AG04450 (cell line): ENCODE measurements at regions not wholly inside any gene's neighbourhood (a gene's known extent, or its start where the extent isn't known, plus 50 kb on each side); places are given as distances from the start of the nearest gene placed in this dataset.

Experiments
- CTCF ChIA-PET: fragments of 300-600, 350-600 bp; formaldehyde crosslinking; extraction: SDS; loops from one replicate; lab custom pipeline; 2022; ENCODE audit warnings: antibody characterized with exemption, inconsistent platforms; lab: Charles Lee
- POLR2A ChIA-PET: fragments of 350-600 bp; formaldehyde crosslinking; extraction: SDS; loops from one replicate; lab custom pipeline; 2021; ENCODE audit warnings: antibody characterized with exemption, inconsistent platforms; lab: Yijun Ruan, JAX
- DNase-seq: peaks from one replicate; pipeline ENCODE4 v3.0.0-alpha.2; 2011; ENCODE audit warnings: low read depth, low spot score
- H3K27ac ChIP-seq: one replicate; pipeline ENCODE4 v1.5.1; 2012; ENCODE audit warnings: low read depth, low read length, control low read depth
- H3K27me3 ChIP-seq: one replicate; pipeline ENCODE4 v1.6.0; 2012; ENCODE audit warnings: low read length; ENCODE audit not compliant: control insufficient read depth, insufficient read depth
- H3K4me3 ChIP-seq: 2 replicates; pipeline ENCODE4 v1.5.1; 2011; ENCODE audit warnings: mild to moderate bottlenecking, low read depth, low read length, control low read depth
- H3K9me3 ChIP-seq: 2 replicates; pipeline ENCODE4 v1.5.1; 2012; ENCODE audit warnings: low read length; ENCODE audit not compliant: control insufficient read depth, insufficient read depth
- TF ChIP-seq, protein P1 (sequence below): IDR thresholded peaks from 2 replicates; pipeline ENCODE4 v1.5.1; 2011; ENCODE audit warnings: low read depth, low read length, control low read depth, inconsistent platforms

GRCh38 chr9:87813119-87813463, 69.6 kb upstream of the SPATA31E1 start:
- Histone ChIP-seq H3K27ac (no peak overlapping the region), H3K27me3 (no peaks in the 10 kb centered on the region), H3K9me3 (no peaks in the 10 kb centered on the region), H3K4me3 (no peak overlapping the region)
- CTCF ChIA-PET = interaction anchor here (0.6 to 4.4 kb wide), 21 partner anchors 9 to 1398 kb away, joined by 3 to 188 read pairs (median 6); no protein-coding TSS in a partner anchor
- POLR2A ChIA-PET = no interaction called here
- no peak for DNase-seq
- TF ChIP-seq, protein P1, sequence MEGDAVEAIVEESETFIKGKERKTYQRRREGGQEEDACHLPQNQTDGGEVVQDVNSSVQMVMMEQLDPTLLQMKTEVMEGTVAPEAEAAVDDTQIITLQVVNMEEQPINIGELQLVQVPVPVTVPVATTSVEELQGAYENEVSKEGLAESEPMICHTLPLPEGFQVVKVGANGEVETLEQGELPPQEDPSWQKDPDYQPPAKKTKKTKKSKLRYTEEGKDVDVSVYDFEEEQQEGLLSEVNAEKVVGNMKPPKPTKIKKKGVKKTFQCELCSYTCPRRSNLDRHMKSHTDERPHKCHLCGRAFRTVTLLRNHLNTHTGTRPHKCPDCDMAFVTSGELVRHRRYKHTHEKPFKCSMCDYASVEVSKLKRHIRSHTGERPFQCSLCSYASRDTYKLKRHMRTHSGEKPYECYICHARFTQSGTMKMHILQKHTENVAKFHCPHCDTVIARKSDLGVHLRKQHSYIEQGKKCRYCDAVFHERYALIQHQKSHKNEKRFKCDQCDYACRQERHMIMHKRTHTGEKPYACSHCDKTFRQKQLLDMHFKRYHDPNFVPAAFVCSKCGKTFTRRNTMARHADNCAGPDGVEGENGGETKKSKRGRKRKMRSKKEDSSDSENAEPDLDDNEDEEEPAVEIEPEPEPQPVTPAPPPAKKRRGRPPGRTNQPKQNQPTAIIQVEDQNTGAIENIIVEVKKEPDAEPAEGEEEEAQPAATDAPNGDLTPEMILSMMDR = no peak

DNA sequence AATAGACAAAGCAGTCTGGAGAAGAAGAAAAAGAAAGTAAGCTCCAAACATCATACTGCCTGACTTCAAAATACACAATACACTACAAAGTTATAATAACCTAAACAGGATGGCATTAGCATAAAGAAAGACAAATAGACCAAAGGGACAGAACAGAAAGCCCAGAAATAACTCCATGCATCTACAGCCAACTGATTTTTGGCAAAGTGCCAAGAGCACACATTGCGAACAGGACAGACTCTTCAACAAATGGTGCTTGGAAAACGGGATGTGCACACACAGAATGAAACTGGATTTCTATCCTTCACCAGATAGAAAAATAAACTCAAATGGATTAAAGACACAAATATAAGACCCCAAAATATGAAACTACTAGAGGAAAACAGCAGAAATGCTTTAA, 66.6 kb upstream of the SPATA31E1 start:
- H3K9me3 ChIP-seq = no peaks in the 10 kb centered on the region
- TF ChIP-seq, protein P1 = no peak
- no peak overlapping the region for H3K27ac ChIP-seq
- ChIA-PET CTCF (interaction anchor here (0.6 to 3.8 kb wide), 4 partner anchors 23 to 226 kb away, joined by 3 to 21 read pairs (median 8); no protein-coding TSS in a partner anchor), POLR2A (no interaction called here)
- H3K27me3 ChIP-seq = no peaks in the 10 kb centered on the region
- no peak for DNase-seq
- no peak overlapping the region for H3K4me3 ChIP-seq

DNA sequence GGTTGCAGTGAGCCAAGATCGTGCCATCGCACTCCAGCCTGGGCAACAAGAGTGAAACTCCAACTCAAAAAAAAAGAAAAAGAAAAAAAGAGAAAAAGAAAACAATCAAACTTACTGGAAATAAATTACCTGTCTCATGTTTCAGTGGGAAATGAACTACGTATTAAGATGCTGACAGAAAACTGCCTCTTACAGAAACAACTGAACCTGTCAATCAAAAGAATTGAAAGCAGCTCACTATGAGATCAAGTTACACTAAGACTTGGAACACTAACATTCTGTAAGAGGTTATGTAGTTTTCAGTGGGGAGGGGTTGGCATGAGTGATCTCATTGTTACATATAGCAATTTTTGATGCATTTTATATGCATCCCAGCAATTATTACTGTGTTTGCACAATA, 64.4 kb upstream of the SPATA31E1 start:
- Histone ChIP-seq H3K27ac (no peak overlapping the region), H3K9me3 (no peaks in the 10 kb centered on the region), H3K27me3 (peaks cover 5% of the 10 kb centered on the region), H3K4me3 (no peak overlapping the region)
- POLR2A ChIA-PET = no interaction called here
- TF ChIP-seq, protein P1 = no peak
- DNase-seq = no peak
- CTCF ChIA-PET = interaction anchor here (1.0 to 3.8 kb wide), 2 partner anchors 134 to 141 kb away, joined by 4 to 21 read pairs; no protein-coding TSS in a partner anchor

- CTCF ChIA-PET = no interaction called here
- POLR2A ChIA-PET = no interaction called here
- H3K27me3 ChIP-seq = peaks cover 8% of the 10 kb centered on the region
- H3K27ac ChIP-seq = no peak overlapping the region
- peaks cover 11% of the 10 kb centered on the region; the same call in 1 of the 2 replicates for H3K9me3 ChIP-seq
- TF ChIP-seq, protein P1 = no peak
- no peak overlapping the region for H3K4me3 ChIP-seq
- no peak for DNase-seq
Observed at GRCh38 chr9:87824216-87824875, 58.3 kb upstream of the SPATA31E1 start.

DNA sequence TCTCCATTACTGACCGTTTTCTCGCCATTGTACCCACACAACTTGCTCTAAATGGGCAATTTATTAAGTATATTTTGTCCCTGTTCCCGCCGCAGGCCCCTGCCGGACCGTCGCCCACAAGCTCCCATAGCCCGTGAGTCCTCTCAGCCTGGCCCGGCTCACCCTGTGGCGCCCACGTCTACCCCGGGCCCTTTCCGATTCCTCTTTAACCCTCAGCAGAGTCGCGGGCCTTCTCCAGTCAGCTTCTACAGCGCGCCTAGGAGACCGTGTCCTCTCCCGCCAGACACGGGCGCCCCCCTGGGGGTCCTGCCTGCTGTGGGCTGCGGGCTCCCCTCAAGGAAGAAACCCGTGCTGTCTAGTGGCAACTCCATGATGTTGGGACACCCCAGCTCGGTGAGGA, 57.8 kb upstream of the SPATA31E1 start:
- H3K27me3 ChIP-seq = peaks cover 8% of the 10 kb centered on the region

More for the DNA sequence above, 57.8 kb upstream of the SPATA31E1 start:
- TF ChIP-seq, protein P1 = no peak
- ChIA-PET POLR2A (no interaction called here), CTCF (interaction anchor here (0.7 kb wide), 1 partner anchor 110 kb away, joined by 3 read pairs; no protein-coding TSS in a partner anchor)
- no peak overlapping the region for H3K27ac ChIP-seq
- H3K4me3 ChIP-seq = no peak overlapping the region
- peaks cover 11% of the 10 kb centered on the region; the same call in 1 of the 2 replicates for H3K9me3 ChIP-seq
- no peak for DNase-seq
